Dendritic cell treated with granulocyte-macrophage colony-stimulating factor and Interleukin-4, amounts not matched to agents 40 ng/mL and 50 ng/mL, for 4 days (primary cell): ENCODE measurements at regions not wholly inside any gene's neighbourhood (a gene's known extent, or its start where the extent isn't known, plus 50 kb on each side); places are given as distances from the start of the nearest gene placed in this dataset.

Experiments
- H3K27ac Mint-ChIP-seq: one replicate; pipeline ENCODE4 v1.8.0; 2022; ENCODE audit warnings: mild to moderate bottlenecking, mixed read lengths
- H3K27me3 Mint-ChIP-seq: one replicate; pipeline ENCODE4 v1.8.0; 2022; ENCODE audit warnings: mild to moderate bottlenecking, mixed read lengths
- H3K36me3 Mint-ChIP-seq: one replicate; pipeline ENCODE4 v1.8.0; 2022; ENCODE audit warnings: low read depth, mixed read lengths
- H3K4me1 Mint-ChIP-seq: one replicate; pipeline ENCODE4 v1.8.0; 2022; ENCODE audit warnings: low read depth, mixed read lengths
- H3K4me3 Mint-ChIP-seq: one replicate; pipeline ENCODE4 v1.8.0; 2022; ENCODE audit warnings: mild to moderate bottlenecking, moderate library complexity, mixed read lengths
- H3K9me3 Mint-ChIP-seq: one replicate; pipeline ENCODE4 v1.8.0; 2022; ENCODE audit warnings: mixed read lengths
- intact Hi-C: fragments of 100-400 bp; cut with micrococcal nuclease; formaldehyde crosslinking; loops from one replicate; pipeline ENCODE4 v1.15.0; 2022

DNA sequence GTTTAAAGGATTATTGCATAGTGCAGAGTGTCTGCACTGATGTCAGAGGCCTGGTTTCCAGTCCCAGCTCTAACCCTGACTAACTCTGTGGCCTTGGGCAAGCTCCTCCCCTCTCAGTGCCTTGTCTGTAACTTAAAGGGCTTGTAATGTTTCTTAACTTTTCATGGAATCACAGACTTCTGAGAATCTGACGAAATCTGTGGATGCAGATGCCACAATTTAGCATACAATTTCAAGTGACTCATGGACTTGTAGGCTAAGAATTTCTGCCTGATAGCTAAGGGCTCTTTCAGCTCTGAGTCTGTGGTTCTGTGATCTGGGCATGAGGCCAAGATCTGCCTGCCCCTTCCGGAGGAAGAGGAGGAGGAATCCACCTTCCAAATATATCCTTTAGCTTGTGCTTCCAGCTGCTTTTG lies 236.9 kb downstream of the AR start:
- no peaks in the 10 kb centered on the region for H3K27me3 Mint-ChIP-seq
- H3K9me3 Mint-ChIP-seq = no peaks in the 10 kb centered on the region
- intact Hi-C loops = no loop called here
- no peaks in the 10 kb centered on the region for H3K36me3 Mint-ChIP-seq
- peaks cover 24% of the 10 kb centered on the region for H3K4me1 Mint-ChIP-seq
- peak overlapping the region; percentile 6 for H3K4me3 Mint-ChIP-seq
- peak overlapping the region; percentile 93 for H3K27ac Mint-ChIP-seq

DNA sequence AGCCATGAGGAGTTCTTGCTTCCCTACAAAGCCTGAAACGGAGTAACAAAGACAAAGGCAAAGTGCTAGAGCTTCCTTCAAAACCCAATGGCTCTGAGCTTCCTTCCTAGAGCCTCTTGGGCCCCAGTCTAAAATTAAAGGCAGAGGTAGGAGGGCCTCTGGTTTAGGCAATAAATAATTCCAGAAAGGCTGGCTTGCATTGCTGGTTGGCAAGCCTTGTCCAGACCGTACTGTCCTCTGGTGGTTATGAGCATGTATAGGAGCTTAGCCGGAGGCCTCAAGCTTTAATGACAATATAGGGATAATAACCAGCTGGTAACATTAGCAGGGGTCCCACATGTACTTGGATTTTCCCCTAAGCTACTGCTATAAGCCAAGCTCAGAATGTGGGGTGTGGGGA lies 237.3 kb downstream of the AR start:
- Mint-ChIP-seq H3K4me3 (no peak overlapping the region), H3K9me3 (no peaks in the 10 kb centered on the region), H3K27ac (peak overlapping the region; percentile 93), H3K27me3 (no peaks in the 10 kb centered on the region), H3K4me1 (peaks cover 24% of the 10 kb centered on the region), H3K36me3 (no peaks in the 10 kb centered on the region)
- intact Hi-C loops = no loop called here

DNA sequence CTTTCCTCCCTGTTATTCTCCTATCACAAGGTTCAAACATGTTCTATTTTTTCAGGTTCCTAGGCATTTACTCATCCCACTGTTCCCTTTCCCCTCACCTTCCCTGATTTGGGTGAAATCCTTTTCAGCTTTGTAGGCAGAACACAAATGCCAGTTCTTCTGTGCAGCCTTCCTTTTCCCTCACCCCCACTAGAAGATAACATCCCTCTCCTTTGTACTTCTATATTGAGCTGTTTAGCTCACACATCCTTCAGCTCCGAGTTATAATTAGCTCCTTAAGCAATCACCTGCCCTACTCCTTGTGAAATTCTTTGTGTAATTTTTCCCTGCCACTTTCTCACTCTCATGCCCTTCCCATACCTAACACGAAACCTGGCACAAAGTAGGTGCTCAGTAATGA lies 240.9 kb downstream of the AR start:
- no peak overlapping the region for H3K27ac Mint-ChIP-seq
- H3K4me1 Mint-ChIP-seq = peaks cover 11% of the 10 kb centered on the region
- H3K4me3 Mint-ChIP-seq = no peak overlapping the region
- no peaks in the 10 kb centered on the region for H3K9me3 Mint-ChIP-seq
- intact Hi-C loops = no loop called here
- H3K27me3 Mint-ChIP-seq = no peaks in the 10 kb centered on the region
- H3K36me3 Mint-ChIP-seq = no peaks in the 10 kb centered on the region

DNA sequence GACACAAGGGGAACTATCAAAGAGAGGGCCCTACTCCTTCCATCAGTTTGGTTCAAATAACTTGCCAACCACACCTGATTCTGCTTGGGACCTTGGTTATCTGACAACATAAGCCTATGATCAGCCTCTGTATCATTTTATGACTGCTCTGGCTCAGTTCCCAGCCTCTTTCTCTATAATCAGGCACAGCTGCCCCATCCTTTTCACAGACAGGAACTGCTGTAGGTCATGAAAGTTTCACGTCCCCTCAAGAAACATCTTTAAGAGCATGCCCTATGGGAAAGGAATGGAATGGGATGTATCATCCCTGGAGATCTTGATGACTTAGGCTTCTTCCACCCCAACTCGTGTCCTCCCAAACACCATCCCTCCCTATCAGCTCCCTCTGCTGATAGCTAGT lies 243.4 kb downstream of the AR start:
- Mint-ChIP-seq H3K9me3 (no peaks in the 10 kb centered on the region), H3K27ac (no peak overlapping the region), H3K36me3 (no peaks in the 10 kb centered on the region), H3K4me3 (no peak overlapping the region), H3K27me3 (no peaks in the 10 kb centered on the region), H3K4me1 (no peaks in the 10 kb centered on the region)
- intact Hi-C loops = no loop called here

DNA sequence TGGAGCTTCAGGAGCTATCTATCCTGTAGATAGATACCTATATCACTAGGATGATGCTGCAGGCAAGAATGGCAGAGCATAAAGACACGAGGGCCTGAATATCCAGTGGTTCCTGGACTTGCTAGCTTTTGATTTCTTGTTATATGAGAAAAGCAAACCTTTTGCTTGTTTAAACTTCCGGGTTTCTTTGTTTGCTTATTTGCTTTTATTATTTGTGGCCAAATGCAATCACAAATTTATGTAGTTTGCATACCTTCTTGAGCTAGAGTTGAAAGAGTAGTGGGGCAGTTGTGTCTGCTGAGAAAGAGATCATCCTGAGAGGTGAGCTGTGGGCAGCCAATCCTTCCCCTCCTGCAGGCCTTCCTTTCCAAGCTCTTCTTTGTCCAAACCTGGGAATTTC lies 245.7 kb downstream of the AR start:
- no peaks in the 10 kb centered on the region for H3K27me3 Mint-ChIP-seq
- no peak overlapping the region for H3K27ac Mint-ChIP-seq
- no peaks in the 10 kb centered on the region for H3K36me3 Mint-ChIP-seq
- no peak overlapping the region for H3K4me3 Mint-ChIP-seq
- H3K4me1 Mint-ChIP-seq = no peaks in the 10 kb centered on the region
- H3K9me3 Mint-ChIP-seq = no peaks in the 10 kb centered on the region
- intact Hi-C loops = no loop called here
